ENCODE measurements at regions not wholly inside any gene's neighbourhood (a gene's known extent, or its start where the extent isn't known, plus 50 kb on each side); places are given as distances from the start of the nearest gene placed in this dataset.
"Not testable (repeated sequence)": the region's sequence is repeated elsewhere in the genome, so short reads cannot be mapped to it uniquely, and the experiment has no call there.

GRCh38 chr1:59201341-59201740 lies 95.6 kb upstream of the FGGY start:
- Histone ChIP-seq H3K36me3 (replicated peaks in 1 of 2; ENCODE audit: insufficient read depth in 1 of 2, low read depth in 2 of 2) (no peaks in the 10 kb centered on the region), H3K27ac (no peak overlapping the region), H3K4me3 (no peak overlapping the region), H3K27me3 (no peaks in the 10 kb centered on the region), H3K9me3 (no peaks in the 10 kb centered on the region), H3K4me1 (peaks cover 21% of the 10 kb centered on the region)
- DNase-seq, result no peak
- no peak for ATAC-seq
- TF ChIP-seq CTCF (IDR thresholded peaks at IDR 0.05), result no peak
- no peak for TF ChIP-seq POLR2A (IDR thresholded peaks at IDR 0.05)
- intact Hi-C loops (cut with DNase I), result no loop called here

GRCh38 chr1:59202455-59202854 lies 94.4 kb upstream of the FGGY start:
- Histone ChIP-seq H3K27me3 (no peaks in the 10 kb centered on the region), H3K4me3 (no peak overlapping the region), H3K9me3 (no peaks in the 10 kb centered on the region), H3K4me1 (peaks cover 21% of the 10 kb centered on the region), H3K27ac (no peak overlapping the region), H3K36me3 (replicated peaks in 1 of 2; ENCODE audit: insufficient read depth in 1 of 2, low read depth in 2 of 2) (no peaks in the 10 kb centered on the region)
- ATAC-seq, result no peak
- intact Hi-C loops (cut with DNase I), result no loop called here
- WGBS, 2 donors, result 77 to 100% methylated on average over 1 of the region's 1 CpG
- TF ChIP-seq CTCF (IDR thresholded peaks at IDR 0.05), result no peak
- TF ChIP-seq POLR2A (IDR thresholded peaks at IDR 0.05), result no peak
- no peak for DNase-seq

- peaks cover 21% of the 10 kb centered on the region for H3K4me1 ChIP-seq
- ATAC-seq, result peak; percentile 65
- no peaks in the 10 kb centered on the region for H3K27me3 ChIP-seq
- no peaks in the 10 kb centered on the region for H3K9me3 ChIP-seq
- WGBS, 2 donors, result 8 to 33% methylated on average over 1 of the region's 1 CpG
- TF ChIP-seq POLR2A (IDR thresholded peaks at IDR 0.05) (no peak), CTCF (IDR thresholded peaks at IDR 0.05) (no peak)
- H3K27ac ChIP-seq, result peak overlapping the region in 2 of 4 donors; percentile 24 to 36
- intact Hi-C loops (cut with DNase I), result no loop called here
- DNase-seq, result peak in 3 of 4 donors; percentile 29 to 57 (median 49)
- H3K36me3 ChIP-seq (replicated peaks in 1 of 2; ENCODE audit: insufficient read depth in 1 of 2, low read depth in 2 of 2), result no peaks in the 10 kb centered on the region
- H3K4me3 ChIP-seq, result no peak overlapping the region
Observed at GRCh38 chr1:59204001-59204400, 92.9 kb upstream of the FGGY start.

GRCh38 chr1:59206616-59207015 lies 90.3 kb upstream of the FGGY start:
- H3K4me3 ChIP-seq; H3K9me3 ChIP-seq; H3K4me1 ChIP-seq; H3K27me3 ChIP-seq; ATAC-seq; DNase-seq; H3K36me3 ChIP-seq (replicated peaks in 1 of 2; ENCODE audit: insufficient read depth in 1 of 2, low read depth in 2 of 2); H3K27ac ChIP-seq; intact Hi-C loops (cut with DNase I): not testable (repeated sequence)
- WGBS, 2 donors, result 71 to 79% methylated on average over 4 of the region's 4 CpGs

- intact Hi-C loops (cut with DNase I); H3K9me3 ChIP-seq; DNase-seq; H3K36me3 ChIP-seq (replicated peaks in 1 of 2; ENCODE audit: insufficient read depth in 1 of 2, low read depth in 2 of 2); ATAC-seq; H3K4me3 ChIP-seq; H3K27me3 ChIP-seq; H3K27ac ChIP-seq: not testable (repeated sequence)
- H3K4me1 ChIP-seq, result peaks cover 13% of the 10 kb centered on the region
- WGBS, 2 donors, result 81 to 92% methylated on average over 3 of the region's 3 CpGs
Observed at GRCh38 chr1:59210430-59210829, 86.5 kb upstream of the FGGY start.

- Histone ChIP-seq H3K36me3 (replicated peaks in 1 of 2; ENCODE audit: insufficient read depth in 1 of 2, low read depth in 2 of 2) (no peaks in the 10 kb centered on the region), H3K4me3 (no peak overlapping the region), H3K27ac (no peak overlapping the region), H3K4me1 (peaks cover 13% of the 10 kb centered on the region), H3K27me3 (no peaks in the 10 kb centered on the region), H3K9me3 (no peaks in the 10 kb centered on the region)
- 71 to 73% methylated on average over 3 of the region's 3 CpGs for WGBS, 2 donors
- TF ChIP-seq CTCF (IDR thresholded peaks at IDR 0.05) (no peak), POLR2A (IDR thresholded peaks at IDR 0.05) (no peak)
- DNase-seq (no peak), ATAC-seq (no peak)
- intact Hi-C loops (cut with DNase I), result no loop called here
Observed at GRCh38 chr1:59212706-59213105, 84.2 kb upstream of the FGGY start.
